ENCODE measurements at regions not wholly inside any gene's neighbourhood (a gene's known extent, or its start where the extent isn't known, plus 50 kb on each side); places are given as distances from the start of the nearest gene placed in this dataset.

DNA sequence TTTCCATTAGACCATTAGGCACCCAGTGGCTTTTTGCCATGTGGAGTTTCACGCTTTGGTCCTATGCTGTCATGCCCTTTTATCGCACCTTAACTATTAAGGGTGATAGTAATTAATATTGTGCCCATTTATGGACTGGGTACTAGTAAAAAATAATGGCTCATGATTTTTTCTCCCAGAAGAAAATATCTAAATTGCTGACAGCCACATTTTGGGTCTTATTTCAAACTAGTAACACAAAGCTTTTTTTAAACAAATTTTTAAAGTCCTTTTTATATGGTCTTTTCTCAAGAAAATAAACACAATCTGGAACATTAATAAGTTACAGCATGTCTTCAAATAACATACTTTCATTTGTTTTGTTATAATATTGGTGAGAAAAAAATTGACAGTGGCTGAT, 179.7 kb downstream of the ANKRD7 start:
- TF ChIP-seq, protein P1, sequence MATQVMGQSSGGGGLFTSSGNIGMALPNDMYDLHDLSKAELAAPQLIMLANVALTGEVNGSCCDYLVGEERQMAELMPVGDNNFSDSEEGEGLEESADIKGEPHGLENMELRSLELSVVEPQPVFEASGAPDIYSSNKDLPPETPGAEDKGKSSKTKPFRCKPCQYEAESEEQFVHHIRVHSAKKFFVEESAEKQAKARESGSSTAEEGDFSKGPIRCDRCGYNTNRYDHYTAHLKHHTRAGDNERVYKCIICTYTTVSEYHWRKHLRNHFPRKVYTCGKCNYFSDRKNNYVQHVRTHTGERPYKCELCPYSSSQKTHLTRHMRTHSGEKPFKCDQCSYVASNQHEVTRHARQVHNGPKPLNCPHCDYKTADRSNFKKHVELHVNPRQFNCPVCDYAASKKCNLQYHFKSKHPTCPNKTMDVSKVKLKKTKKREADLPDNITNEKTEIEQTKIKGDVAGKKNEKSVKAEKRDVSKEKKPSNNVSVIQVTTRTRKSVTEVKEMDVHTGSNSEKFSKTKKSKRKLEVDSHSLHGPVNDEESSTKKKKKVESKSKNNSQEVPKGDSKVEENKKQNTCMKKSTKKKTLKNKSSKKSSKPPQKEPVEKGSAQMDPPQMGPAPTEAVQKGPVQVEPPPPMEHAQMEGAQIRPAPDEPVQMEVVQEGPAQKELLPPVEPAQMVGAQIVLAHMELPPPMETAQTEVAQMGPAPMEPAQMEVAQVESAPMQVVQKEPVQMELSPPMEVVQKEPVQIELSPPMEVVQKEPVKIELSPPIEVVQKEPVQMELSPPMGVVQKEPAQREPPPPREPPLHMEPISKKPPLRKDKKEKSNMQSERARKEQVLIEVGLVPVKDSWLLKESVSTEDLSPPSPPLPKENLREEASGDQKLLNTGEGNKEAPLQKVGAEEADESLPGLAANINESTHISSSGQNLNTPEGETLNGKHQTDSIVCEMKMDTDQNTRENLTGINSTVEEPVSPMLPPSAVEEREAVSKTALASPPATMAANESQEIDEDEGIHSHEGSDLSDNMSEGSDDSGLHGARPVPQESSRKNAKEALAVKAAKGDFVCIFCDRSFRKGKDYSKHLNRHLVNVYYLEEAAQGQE (IDR thresholded peaks at IDR 0.05; ENCODE audit: unreplicated experiment), result no peak
- TF ChIP-seq, protein P2, sequence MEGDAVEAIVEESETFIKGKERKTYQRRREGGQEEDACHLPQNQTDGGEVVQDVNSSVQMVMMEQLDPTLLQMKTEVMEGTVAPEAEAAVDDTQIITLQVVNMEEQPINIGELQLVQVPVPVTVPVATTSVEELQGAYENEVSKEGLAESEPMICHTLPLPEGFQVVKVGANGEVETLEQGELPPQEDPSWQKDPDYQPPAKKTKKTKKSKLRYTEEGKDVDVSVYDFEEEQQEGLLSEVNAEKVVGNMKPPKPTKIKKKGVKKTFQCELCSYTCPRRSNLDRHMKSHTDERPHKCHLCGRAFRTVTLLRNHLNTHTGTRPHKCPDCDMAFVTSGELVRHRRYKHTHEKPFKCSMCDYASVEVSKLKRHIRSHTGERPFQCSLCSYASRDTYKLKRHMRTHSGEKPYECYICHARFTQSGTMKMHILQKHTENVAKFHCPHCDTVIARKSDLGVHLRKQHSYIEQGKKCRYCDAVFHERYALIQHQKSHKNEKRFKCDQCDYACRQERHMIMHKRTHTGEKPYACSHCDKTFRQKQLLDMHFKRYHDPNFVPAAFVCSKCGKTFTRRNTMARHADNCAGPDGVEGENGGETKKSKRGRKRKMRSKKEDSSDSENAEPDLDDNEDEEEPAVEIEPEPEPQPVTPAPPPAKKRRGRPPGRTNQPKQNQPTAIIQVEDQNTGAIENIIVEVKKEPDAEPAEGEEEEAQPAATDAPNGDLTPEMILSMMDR (conservative IDR thresholded peaks at IDR 0.05; ENCODE audit: low read depth in 2 of 2), result no peak
- TF ChIP-seq EZH2 (IDR thresholded peaks at IDR 0.05; ENCODE audit: low read depth, unreplicated experiment), result no peak

Measured in GM23338 (cell line).